Trophoblast cell (in vitro differentiated cells and primary cell): ENCODE measurements at regions not wholly inside any gene's neighbourhood (a gene's known extent, or its start where the extent isn't known, plus 50 kb on each side); places are given as distances from the start of the nearest gene placed in this dataset.

Experiments used
- DNase-seq, 2 donors: peaks; one replicate each; pipeline ENCODE4 v3.0.0-alpha.2; 2016
- H2AFZ ChIP-seq: 2 replicates; pipeline ENCODE4 v1.6.1; 2013; ENCODE audit warnings: low read length, moderate library complexity, mild to moderate bottlenecking; ENCODE audit not compliant: insufficient read depth, poor library complexity
- H2AK5ac ChIP-seq: 2 replicates; pipeline ENCODE4 v1.6.1; 2013; ENCODE audit warnings: mild to moderate bottlenecking, low read length
- H2BK120ac ChIP-seq: 2 replicates; pipeline ENCODE4 v1.6.1; 2013; ENCODE audit warnings: low read length, mild to moderate bottlenecking, moderate library complexity; ENCODE audit not compliant: insufficient read depth, poor library complexity
- H2BK12ac ChIP-seq: 2 replicates; pipeline ENCODE4 v1.6.1; 2013; ENCODE audit warnings: mild to moderate bottlenecking, low read length, moderate library complexity
- H2BK5ac ChIP-seq: 2 replicates; pipeline ENCODE4 v1.6.1; 2013; ENCODE audit warnings: low read length, low read depth, moderate library complexity, mild to moderate bottlenecking; ENCODE audit not compliant: poor library complexity
- H3K14ac ChIP-seq: 2 replicates; pipeline ENCODE4 v1.6.1; 2013; ENCODE audit warnings: mild to moderate bottlenecking, low read length
- H3K18ac ChIP-seq: 2 replicates; pipeline ENCODE4 v1.6.1; 2013; ENCODE audit warnings: mild to moderate bottlenecking, low read length
- H3K23ac ChIP-seq: 2 replicates; pipeline ENCODE4 v1.6.1; 2013; ENCODE audit warnings: low read length
- H3K27ac ChIP-seq: 2 replicates; pipeline ENCODE4 v1.5.1; 2013; ENCODE audit warnings: low read depth, mild to moderate bottlenecking, inconsistent platforms, low read length, moderate library complexity
- H3K27me3 ChIP-seq: 2 replicates; pipeline ENCODE4 v1.6.1; 2013; ENCODE audit warnings: inconsistent platforms, mild to moderate bottlenecking, low read length, moderate library complexity; ENCODE audit not compliant: insufficient read depth
- H3K36me3 ChIP-seq, 2 experiments: 1 replicate in 1 of 2; 2 replicates in 1 of 2; pipeline ENCODE4 v1.6.1; 2013; ENCODE audit warnings: low read length in 2 of 2, mild to moderate bottlenecking in 2 of 2, moderate library complexity in 1 of 2; ENCODE audit not compliant: insufficient read depth in 2 of 2, control insufficient read depth in 1 of 2
- H3K4ac ChIP-seq: 2 replicates; pipeline ENCODE4 v1.6.1; 2013; ENCODE audit warnings: low read depth, mild to moderate bottlenecking, low read length, moderate library complexity
- H3K4me1 ChIP-seq, 2 experiments: 1 replicate in 1 of 2; 2 replicates in 1 of 2; pipeline ENCODE4 v1.6.1; 2013; ENCODE audit warnings: low read length in 2 of 2, mild to moderate bottlenecking in 2 of 2, moderate library complexity in 1 of 2; ENCODE audit not compliant: insufficient read depth in 2 of 2, control insufficient read depth in 1 of 2
- H3K4me2 ChIP-seq: 2 replicates; pipeline ENCODE4 v1.6.1; 2013; ENCODE audit warnings: inconsistent platforms, mild to moderate bottlenecking, low read length, moderate library complexity
- H3K4me3 ChIP-seq: 2 replicates; pipeline ENCODE4 v1.5.1; 2013; ENCODE audit warnings: mild to moderate bottlenecking, low read depth, low read length, inconsistent platforms
- H3K79me1 ChIP-seq: one replicate; pipeline ENCODE4 v1.6.1; 2013; ENCODE audit warnings: low read length
- H3K79me2 ChIP-seq: 2 replicates; pipeline ENCODE4 v1.6.1; 2013; ENCODE audit warnings: low read length, mild to moderate bottlenecking; ENCODE audit not compliant: control insufficient read depth, insufficient read depth, poor library complexity
- H3K9ac ChIP-seq: 2 replicates; pipeline ENCODE4 v1.6.1; 2013; ENCODE audit warnings: mild to moderate bottlenecking, low read length
- H3K9me3 ChIP-seq: 2 replicates; pipeline ENCODE4 v1.6.1; 2013; ENCODE audit warnings: low read depth, mild to moderate bottlenecking, control low read depth, inconsistent platforms, low read length; ENCODE audit not compliant: insufficient read depth
- H4K12ac ChIP-seq: 2 replicates; pipeline ENCODE4 v1.6.1; 2013; ENCODE audit warnings: low read depth, mild to moderate bottlenecking, low read length, moderate library complexity
- H4K8ac ChIP-seq: 2 replicates; pipeline ENCODE4 v1.6.1; 2013; ENCODE audit warnings: low read depth, mild to moderate bottlenecking, low read length, moderate library complexity
- H4K91ac ChIP-seq: one replicate; pipeline ENCODE4 v1.6.1; 2013; ENCODE audit warnings: low read depth, mild to moderate bottlenecking, low read length, moderate library complexity
- WGBS: extraction: QIAGEN DNeasy Blood & Tissue Kit; methylation state at CpG from one replicate; pipeline ENCODE4 v1.1.7; 2013; ENCODE audit warnings: missing lambda C conversion rate; ENCODE audit not compliant: insufficient read length, insufficient coverage; ENCODE audit errors: extremely low coverage; 5-methylcytosine and 5-hydroxymethylcytosine counted together

DNA sequence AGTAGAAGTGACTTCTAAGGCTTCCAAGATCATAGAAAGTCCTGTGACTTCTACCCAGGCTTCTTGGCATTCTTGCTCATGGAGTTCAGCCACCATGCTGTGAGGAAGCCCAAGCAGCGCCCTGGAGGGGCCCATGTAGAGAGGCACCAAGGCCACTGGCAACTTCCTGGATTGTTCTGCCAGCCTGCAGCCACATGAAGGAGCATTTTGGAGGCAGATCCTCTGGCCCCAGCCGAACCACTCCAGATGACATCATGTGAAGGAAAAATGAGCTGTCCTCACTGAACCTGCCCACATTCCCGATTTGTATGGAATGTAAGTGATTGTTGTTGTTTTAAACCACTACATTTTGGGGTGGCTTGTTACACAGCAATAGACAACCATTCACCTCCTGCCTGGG lies 51.5 kb upstream of the MNX1 start:
- H3K4me2 ChIP-seq: no peak overlapping the region
- no peaks in the 10 kb centered on the region for H3K36me3 ChIP-seq
- H3K79me2 ChIP-seq: no peaks in the 10 kb centered on the region
- H4K8ac ChIP-seq: no peak overlapping the region
- H2BK120ac ChIP-seq: no peak overlapping the region
- no peak overlapping the region for H3K4me3 ChIP-seq
- no peak overlapping the region for H2AK5ac ChIP-seq
- H2AFZ ChIP-seq: no peak overlapping the region
- no peak overlapping the region for H2BK5ac ChIP-seq
- H3K27me3 ChIP-seq: no peaks in the 10 kb centered on the region
- no peak overlapping the region for H3K4ac ChIP-seq
- H3K23ac ChIP-seq: no peak overlapping the region
- no peaks in the 10 kb centered on the region for H3K79me1 ChIP-seq
- peaks cover 9% of the 10 kb centered on the region for H3K9me3 ChIP-seq
- no peaks in the 10 kb centered on the region for H3K4me1 ChIP-seq
- DNase-seq: no peak
- H3K27ac ChIP-seq: no peak overlapping the region
- H3K18ac ChIP-seq: no peak overlapping the region
- no peak overlapping the region for H4K12ac ChIP-seq
- no CpG with 5 or more reads among the region's 3 CpGs for WGBS
- no peak overlapping the region for H3K14ac ChIP-seq
- H2BK12ac ChIP-seq: no peak overlapping the region
- H4K91ac ChIP-seq: no peak overlapping the region
- H3K9ac ChIP-seq: no peak overlapping the region

DNA sequence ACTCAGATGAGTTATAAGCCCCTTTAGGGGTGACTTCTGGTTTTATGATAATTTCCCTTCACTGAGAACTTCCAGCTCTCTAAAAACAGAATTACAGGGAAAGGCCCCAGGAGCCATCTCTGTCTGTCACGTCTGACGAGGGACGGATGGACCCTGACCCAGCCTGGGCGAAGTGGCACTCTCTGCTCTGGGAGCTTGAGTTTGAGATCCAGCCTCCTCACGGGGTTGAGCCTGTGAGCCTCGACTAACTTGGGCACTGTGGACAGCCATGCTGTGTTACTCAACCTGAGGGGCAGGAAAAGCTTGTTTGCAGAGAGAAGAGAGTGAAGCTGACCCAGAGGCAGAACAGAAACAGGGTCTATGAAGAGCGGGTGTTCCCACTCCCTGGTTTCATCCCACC lies 54.6 kb upstream of the MNX1 start:
- Histone ChIP-seq H2BK5ac (no peak overlapping the region), H3K27ac (no peak overlapping the region), H2AFZ (no peak overlapping the region), H3K27me3 (no peaks in the 10 kb centered on the region), H4K8ac (no peak overlapping the region), H3K36me3 (no peaks in the 10 kb centered on the region), H3K4ac (no peak overlapping the region), H3K4me3 (no peak overlapping the region), H2BK120ac (no peak overlapping the region), H4K12ac (no peak overlapping the region), H2AK5ac (no peak overlapping the region), H3K18ac (no peak overlapping the region), H4K91ac (no peak overlapping the region), H3K14ac (no peak overlapping the region), H3K9me3 (peaks cover 7% of the 10 kb centered on the region), H3K79me1 (no peaks in the 10 kb centered on the region), H3K79me2 (no peaks in the 10 kb centered on the region), H3K23ac (no peak overlapping the region), H3K4me1 (no peaks in the 10 kb centered on the region), H2BK12ac (no peak overlapping the region), H3K4me2 (no peak overlapping the region), H3K9ac (no peak overlapping the region)
- WGBS: no CpG with 5 or more reads among the region's 7 CpGs
- no peak for DNase-seq

DNA sequence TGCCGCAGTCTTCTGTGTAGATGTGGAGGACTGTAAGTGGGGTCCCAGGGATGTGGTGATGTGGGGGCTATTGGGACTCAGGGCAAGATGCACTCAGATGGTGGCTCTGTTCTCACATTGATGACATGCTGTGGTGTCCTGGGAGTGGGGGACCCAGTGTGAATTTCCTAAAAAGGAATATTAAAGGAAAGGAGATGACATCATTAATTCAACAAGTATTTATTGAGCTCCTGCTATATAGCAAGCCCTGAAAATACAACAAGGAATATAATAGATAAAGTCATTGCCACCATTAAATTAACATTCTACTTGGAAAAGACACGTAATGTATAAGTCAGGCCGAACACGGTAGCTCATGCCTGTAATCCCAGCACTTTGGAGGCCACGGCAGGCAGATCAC lies 61.9 kb upstream of the MNX1 start:
- H3K9me3 ChIP-seq: no peaks in the 10 kb centered on the region
- no peak overlapping the region for H4K91ac ChIP-seq
- H3K79me2 ChIP-seq: no peaks in the 10 kb centered on the region
- no peak overlapping the region for H3K4ac ChIP-seq
- H2AK5ac ChIP-seq: no peak overlapping the region
- H3K79me1 ChIP-seq: no peaks in the 10 kb centered on the region
- H3K4me1 ChIP-seq: no peaks in the 10 kb centered on the region
- no CpG with 5 or more reads among the region's 5 CpGs for WGBS
- no peak overlapping the region for H3K27ac ChIP-seq
- H3K27me3 ChIP-seq: no peaks in the 10 kb centered on the region
- no peak overlapping the region for H4K8ac ChIP-seq
- no peak overlapping the region for H2BK5ac ChIP-seq
- H2AFZ ChIP-seq: no peak overlapping the region
- no peak overlapping the region for H3K4me2 ChIP-seq
- H3K36me3 ChIP-seq: no peaks in the 10 kb centered on the region
- no peak overlapping the region for H3K23ac ChIP-seq
- H3K4me3 ChIP-seq: peak overlapping the region; percentile 8
- H3K9ac ChIP-seq: no peak overlapping the region
- H2BK12ac ChIP-seq: no peak overlapping the region
- DNase-seq: no peak
- H3K14ac ChIP-seq: no peak overlapping the region
- H4K12ac ChIP-seq: no peak overlapping the region
- H3K18ac ChIP-seq: no peak overlapping the region
- H2BK120ac ChIP-seq: no peak overlapping the region

DNA sequence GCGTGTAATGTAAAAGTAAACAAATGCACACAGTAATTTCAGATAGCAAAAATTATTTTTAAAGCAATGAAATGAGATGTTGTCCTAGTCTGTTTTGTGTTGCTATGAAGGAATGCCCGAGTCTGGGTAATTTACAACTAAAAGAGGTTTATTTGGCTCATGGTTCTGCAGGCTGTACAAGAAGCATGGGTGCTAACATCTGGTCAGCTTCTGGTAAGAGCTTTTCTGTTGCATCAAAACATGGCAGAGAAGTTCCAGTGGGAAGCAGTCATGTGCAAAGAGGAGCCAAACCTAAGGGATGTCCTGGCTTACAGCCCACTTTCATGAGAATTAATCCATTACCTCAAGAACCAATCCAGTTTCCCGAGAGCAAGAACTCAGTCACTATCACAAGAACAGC lies 62.9 kb upstream of the MNX1 start:
- Histone ChIP-seq H3K4me2 (no peak overlapping the region), H3K23ac (no peak overlapping the region), H3K4ac (no peak overlapping the region), H4K12ac (no peak overlapping the region), H3K36me3 (no peaks in the 10 kb centered on the region), H4K91ac (no peak overlapping the region), H3K9ac (no peak overlapping the region), H3K4me3 (no peak overlapping the region), H2BK12ac (no peak overlapping the region), H3K9me3 (no peaks in the 10 kb centered on the region), H3K14ac (no peak overlapping the region), H3K79me1 (no peaks in the 10 kb centered on the region), H2BK5ac (no peak overlapping the region), H2BK120ac (no peak overlapping the region), H3K79me2 (no peaks in the 10 kb centered on the region), H2AK5ac (no peak overlapping the region), H3K27ac (no peak overlapping the region), H2AFZ (no peak overlapping the region), H3K4me1 (no peaks in the 10 kb centered on the region), H3K18ac (no peak overlapping the region), H4K8ac (no peak overlapping the region), H3K27me3 (peaks cover 3% of the 10 kb centered on the region)
- no peak for DNase-seq
- no CpG with 5 or more reads among the region's 3 CpGs for WGBS
